NCI-H1092 (cell line): ENCODE measurements at regions not wholly inside any gene's neighbourhood (a gene's known extent, or its start where the extent isn't known, plus 50 kb on each side); places are given as distances from the start of the nearest gene placed in this dataset.
"Not testable (repeated sequence)": the region's sequence is repeated elsewhere in the genome, so short reads cannot be mapped to it uniquely, and the experiment has no call there.

Source experiments
- DNase-seq: peaks from one replicate; lab custom pipeline; 2025; lab: John Stamatoyannopoulos, UW

GRCh38 chr11:96905143-96905542 is 515.3 kb downstream of the JRKL start:
- DNase-seq: no peak

- DNase-seq: no peak
Observed at GRCh38 chr11:96905663-96906062, 515.9 kb downstream of the JRKL start.

- DNase-seq: no peak
Observed at GRCh38 chr11:96906476-96906875, 516.7 kb downstream of the JRKL start.

- no peak for DNase-seq
Observed at GRCh38 chr11:96925862-96926261, 536.0 kb downstream of the JRKL start.

- no peak for DNase-seq
Observed at GRCh38 chr11:96940227-96940626, 550.4 kb downstream of the JRKL start.

- DNase-seq: no peak
Observed at GRCh38 chr11:96942855-96943254, 553.0 kb downstream of the JRKL start.

- DNase-seq: no peak
Observed at GRCh38 chr11:96943970-96944369, 554.2 kb downstream of the JRKL start.

GRCh38 chr11:96948066-96948465 is 558.3 kb downstream of the JRKL start:
- DNase-seq: no peak

- no peak for DNase-seq
Observed at GRCh38 chr11:96949464-96949863, 559.7 kb downstream of the JRKL start.

GRCh38 chr11:96954587-96955242 is 564.9 kb downstream of the JRKL start:
- DNase-seq: no peak

- DNase-seq: no peak
Observed at GRCh38 chr11:96960476-96960875, 570.7 kb downstream of the JRKL start.

GRCh38 chr11:96960926-96961325 is 571.1 kb downstream of the JRKL start:
- no peak for DNase-seq

- no peak for DNase-seq
Observed at GRCh38 chr11:96961931-96962330, 572.1 kb downstream of the JRKL start.

- DNase-seq: no peak
Observed at GRCh38 chr11:96963375-96963774, 573.6 kb downstream of the JRKL start.

- no peak for DNase-seq
Observed at GRCh38 chr11:96964661-96965060, 574.8 kb downstream of the JRKL start.

GRCh38 chr11:96967616-96968015 is 577.8 kb downstream of the JRKL start:
- no peak for DNase-seq

- DNase-seq: no peak
Observed at GRCh38 chr11:96969251-96969650, 579.4 kb downstream of the JRKL start.

GRCh38 chr11:96978751-96979150 is 588.9 kb downstream of the JRKL start:
- DNase-seq: no peak

- DNase-seq: no peak
Observed at GRCh38 chr11:96986516-96986915, 596.7 kb downstream of the JRKL start.

GRCh38 chr11:96990914-96991313 is 601.1 kb downstream of the JRKL start:
- DNase-seq: no peak

GRCh38 chr11:97000481-97000880 is 610.7 kb downstream of the JRKL start:
- no peak for DNase-seq

GRCh38 chr11:97007283-97007682 is 617.5 kb downstream of the JRKL start:
- DNase-seq: no peak

- DNase-seq: no peak
Observed at GRCh38 chr11:97009613-97010012, 619.8 kb downstream of the JRKL start.

GRCh38 chr11:97010997-97011396 is 621.2 kb downstream of the JRKL start:
- DNase-seq: not testable (repeated sequence)

- no peak for DNase-seq
Observed at GRCh38 chr11:97015327-97015726, 625.5 kb downstream of the JRKL start.
